Activated CD4-positive, alpha-beta T cell treated with anti-CD3 and anti-CD28 coated beads, Interleukin-2, Interleukin-6, amounts not matched to agents 100 ng/mL and 50 ng/mL, durations not matched to agents 16 hours and 8 hours (primary cell): ENCODE measurements at regions not wholly inside any gene's neighbourhood (a gene's known extent, or its start where the extent isn't known, plus 50 kb on each side); places are given as distances from the start of the nearest gene placed in this dataset.

Experiments
- DNase-seq: peaks from one replicate; pipeline ENCODE4 v3.0.0-alpha.2; 2020

DNA sequence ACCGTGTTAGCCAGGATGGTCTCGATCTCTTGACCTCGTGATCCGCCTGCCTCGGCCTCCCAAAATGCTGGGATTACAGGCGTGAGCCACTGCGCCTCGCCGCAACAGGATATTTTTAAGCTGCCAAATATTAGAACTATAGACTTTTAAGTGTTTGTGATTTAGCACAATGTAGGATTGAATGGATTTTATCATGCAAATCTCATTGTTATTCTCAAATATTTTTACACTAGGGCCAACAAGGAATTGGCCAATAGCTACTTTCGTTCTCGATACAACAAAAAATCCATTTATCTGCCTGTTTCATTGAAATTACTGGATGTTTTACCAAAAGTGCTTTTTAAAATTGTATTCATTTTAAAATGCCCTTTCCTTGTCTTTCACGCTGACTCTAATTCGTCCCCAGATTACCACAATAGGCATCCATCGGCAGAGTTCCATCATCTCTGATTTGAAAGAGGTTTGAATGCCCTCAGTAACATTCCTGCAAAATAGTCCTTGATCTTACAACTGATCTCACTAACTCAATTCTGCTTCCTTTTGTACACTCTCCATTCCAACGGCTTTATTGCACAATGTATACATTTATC is 99.6 kb upstream of the ROBO2 start:
- DNase-seq: no peak

DNA sequence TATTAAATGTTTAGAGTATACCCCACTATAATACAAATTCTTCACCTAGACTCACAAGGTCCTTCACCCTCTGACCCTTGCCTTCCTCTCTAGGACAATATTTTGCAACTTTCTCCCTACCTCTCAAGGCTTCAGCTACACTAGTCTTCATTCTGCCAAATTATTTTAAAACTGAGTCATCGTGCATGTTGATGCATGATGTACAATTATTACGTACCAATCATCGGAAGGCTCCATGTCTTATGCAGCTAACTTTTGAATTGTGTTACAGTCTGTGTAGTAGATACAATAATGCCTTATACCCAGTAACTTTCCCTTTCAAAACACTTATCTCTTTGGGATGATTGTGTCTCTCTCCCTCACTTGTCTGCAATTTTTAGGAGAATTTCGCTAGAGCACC is 98.5 kb upstream of the ROBO2 start:
- no peak for DNase-seq

DNA sequence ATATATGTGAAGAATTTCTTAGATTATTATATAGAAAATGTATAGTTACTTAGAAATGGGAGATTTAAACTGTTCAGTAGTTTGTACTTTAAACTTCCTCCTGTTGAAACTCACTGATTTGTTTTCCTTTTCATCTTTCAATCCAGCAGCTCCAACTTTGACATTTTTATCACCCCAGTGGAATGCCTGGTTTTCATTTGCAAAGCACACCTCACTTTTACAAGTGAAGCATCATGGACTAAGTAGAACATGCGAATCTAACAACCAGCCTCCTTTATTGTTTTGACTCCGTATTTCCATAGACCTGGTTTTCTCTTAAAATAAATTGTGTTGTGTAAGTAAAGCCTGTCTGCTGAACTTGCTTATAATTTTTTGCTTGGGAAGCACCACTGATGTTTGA is 97.8 kb upstream of the ROBO2 start:
- no peak for DNase-seq

DNA sequence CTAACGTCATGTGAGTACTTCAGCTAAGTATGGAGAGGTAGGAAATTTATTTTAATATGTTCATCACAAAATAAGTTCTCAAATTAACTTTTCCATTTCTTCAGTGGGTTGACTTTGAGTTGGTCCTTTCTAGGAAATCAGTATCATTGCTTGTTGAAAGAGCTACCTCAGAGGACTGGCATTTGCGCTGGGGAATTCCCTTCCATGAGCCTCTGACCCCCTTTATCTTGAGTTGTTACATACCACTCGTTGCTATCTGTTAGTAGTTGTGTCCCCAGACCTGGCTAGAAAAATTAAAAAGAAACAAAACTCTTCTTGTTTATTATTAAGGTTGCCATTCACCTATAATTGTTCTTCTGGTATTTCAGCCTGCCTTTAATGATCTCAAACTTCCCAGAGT is 96.8 kb upstream of the ROBO2 start:
- no peak for DNase-seq

DNA sequence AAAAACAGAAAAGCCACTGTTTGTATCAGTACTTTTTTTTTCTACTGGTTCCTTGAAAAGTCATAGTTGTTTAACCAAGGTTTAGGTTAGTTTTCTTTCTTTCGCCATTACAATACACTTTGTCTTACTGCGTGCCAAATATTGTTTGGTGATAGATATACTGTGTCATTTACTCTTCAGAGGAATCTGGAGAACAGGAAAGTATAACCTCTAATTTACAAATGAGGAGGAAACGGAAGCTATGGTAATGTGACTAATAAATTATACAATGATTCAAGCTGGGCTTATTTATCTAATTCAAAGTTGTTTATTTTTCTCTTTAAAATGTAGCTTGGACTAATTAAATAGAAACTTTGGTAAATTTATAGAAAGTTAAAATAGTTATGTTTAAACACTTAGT is 96.2 kb upstream of the ROBO2 start:
- DNase-seq: no peak

DNA sequence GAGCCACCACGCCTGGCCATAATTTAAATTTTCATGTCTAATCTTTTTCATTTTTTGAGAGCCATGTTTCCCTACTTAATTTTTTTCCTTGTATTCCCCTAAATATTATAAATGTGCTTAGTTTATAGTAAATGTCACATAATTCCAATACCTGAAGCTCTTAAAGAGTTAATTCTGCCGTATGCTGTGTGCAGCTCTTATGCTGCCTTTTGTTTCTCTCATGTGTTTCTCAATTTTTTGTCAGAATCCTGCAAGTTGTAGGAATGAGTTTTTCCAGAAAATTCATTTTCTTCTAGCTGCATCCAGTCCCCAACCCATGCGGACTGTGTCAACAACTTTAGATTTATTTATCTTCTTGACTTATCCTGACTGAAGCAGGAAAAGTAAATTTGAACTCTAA is 90.9 kb upstream of the ROBO2 start:
- DNase-seq: no peak

DNA sequence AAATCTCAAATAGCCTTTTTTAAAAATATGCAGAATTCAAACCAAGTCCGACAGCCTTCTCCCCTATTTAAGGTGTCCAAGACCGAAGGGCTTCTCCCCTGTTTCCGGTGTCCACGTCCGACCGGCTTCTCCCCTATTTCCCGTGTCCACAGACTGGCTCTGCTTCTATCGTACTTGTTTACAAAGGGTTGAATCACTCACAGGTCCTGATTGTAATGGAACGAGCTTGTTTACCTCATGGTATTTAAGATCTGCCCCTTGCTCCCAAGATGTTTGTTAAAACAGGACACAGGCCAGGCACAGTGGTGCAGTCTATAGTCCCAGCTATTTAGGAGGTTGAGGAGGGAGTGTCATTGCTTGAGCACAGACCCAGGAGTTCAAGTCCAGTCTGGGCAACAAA is 90.4 kb upstream of the ROBO2 start:
- DNase-seq: no peak

DNA sequence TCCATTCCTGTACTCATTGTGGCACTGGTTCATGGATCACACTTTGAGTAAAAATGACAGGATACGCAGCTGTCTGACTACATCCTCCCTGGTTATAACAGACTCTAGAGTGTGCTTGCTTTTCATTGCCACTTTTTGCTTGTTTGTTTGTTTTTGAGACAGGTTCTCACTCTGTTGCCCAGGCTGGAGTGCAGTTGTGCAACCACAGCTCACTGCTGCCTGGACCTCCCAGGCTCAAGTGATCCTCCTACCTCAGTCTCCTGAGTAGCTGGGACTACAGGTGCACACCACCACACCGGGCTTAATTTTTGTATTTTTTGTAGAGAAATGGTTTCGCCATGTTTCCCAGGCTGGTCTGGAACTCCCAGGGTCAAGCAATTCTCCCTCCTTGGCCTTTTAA is 89.3 kb upstream of the ROBO2 start:
- no peak for DNase-seq

DNA sequence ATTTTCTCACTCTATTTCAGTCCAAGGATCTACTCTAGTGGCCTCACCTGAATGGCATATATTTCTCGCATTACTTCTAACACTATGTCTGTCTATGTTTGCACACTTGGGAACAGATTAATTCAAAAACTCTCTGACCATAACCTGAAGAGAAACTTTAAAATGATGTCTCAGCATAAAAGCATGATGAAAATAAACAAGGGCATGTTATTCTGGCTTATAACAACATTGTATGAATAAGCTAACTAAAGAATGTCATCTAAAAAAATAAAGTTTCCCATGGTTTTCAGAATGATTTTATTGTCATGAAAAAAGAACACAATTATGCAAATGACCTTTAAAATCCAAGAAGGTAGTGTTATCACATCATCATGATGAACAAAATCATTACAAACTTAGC is 85.5 kb upstream of the ROBO2 start:
- no peak for DNase-seq

DNA sequence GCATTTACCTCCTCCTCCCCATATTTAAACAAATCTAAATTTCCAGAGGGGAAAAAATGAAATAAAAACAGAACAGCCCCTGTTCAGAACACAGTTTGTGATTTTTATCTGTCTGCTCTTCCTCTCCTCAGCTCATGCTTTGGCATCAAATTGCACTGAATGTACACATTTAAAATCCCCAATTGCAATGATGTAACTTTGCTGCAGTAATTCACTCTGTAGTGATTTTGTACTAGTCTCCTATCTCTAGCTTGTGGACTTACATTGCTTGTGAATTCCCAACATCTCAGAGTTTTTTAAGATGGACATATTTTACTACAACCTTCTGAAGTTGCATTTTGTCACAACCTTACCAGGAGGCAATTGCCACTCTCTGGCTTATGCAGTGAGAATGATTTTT is 81.6 kb upstream of the ROBO2 start:
- no peak for DNase-seq

DNA sequence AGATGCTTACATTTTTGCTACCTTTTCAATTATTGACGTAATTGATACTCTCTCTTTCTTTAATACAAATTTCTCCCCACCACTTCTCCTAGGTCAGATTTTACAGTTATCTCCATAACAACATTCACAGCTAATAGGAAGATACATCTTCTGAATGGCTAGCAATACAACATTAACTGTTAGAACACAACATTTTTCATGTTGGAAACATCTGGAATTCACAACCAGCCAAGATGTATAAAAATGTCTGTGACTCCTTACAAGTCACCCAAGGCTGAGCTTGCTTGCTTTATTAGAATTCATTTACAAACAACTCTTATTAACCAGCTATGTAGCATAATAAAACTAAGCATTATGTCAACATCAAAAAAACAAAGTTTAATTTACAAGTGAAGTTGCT is 81.0 kb upstream of the ROBO2 start:
- DNase-seq: no peak

DNA sequence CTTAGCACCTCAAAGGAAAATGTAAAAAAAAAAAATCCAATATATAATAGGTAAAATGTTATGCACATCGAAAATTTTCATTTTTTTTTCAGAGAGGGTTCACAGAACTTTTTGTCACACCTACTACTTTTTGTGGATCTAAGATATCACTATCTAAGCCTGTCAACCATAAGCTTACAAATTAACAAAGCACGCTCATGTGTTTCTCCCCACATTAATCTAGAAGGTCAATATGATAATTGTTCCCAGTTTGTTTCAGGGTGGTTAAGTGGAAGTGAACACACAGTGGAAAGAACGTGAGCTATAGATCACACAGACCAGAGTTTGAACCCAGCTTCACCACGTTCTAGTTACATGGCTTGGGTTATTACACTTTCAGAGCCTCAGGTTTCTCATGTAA is 78.6 kb upstream of the ROBO2 start:
- no peak for DNase-seq

DNA sequence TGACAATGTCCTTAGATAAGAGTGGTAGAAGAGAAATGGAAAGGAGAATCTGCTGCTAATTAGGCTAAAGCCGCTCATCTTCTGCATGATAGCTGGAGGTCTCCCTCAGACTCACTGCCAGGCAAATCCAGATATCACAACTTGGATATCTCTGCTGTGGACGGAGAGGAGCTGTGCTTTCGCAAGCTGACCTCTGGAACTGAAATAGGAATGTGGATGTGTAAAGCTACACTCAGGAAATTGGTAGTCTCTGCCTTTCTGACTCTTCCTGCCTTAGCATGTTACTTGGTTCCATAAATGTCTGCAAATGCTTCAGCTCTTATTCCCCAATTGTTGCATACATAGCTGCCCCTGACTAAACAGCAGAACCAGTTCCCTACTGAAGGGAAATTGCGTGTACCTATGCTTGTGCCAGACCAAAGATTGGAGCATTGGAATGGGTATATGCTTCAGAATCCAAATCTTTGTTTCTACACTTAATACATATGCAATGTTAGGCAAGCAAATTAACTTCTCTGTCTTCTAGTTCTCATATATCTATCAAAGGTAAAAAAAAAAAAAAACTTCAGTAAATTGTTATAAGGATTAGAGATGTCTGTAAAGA is 74.7 kb upstream of the ROBO2 start:
- DNase-seq: no peak

DNA sequence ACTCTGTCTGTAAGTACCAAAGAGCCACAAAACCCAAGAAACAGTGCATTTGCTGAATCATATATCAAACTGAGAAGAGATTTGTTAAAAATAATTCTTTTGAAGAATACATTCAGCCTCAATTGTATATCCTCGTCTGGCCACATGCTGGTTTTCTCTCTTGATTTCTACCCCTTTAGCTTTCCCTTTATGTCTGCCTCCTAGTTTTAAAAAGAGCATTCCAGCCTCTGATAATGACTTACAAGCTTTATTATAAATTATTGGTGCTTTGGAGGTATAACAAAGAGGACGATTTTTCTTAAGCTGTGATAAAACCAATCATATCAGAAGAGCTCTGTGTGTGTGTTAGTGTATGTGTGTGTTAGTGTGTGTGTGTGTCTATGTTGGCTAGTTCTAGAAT is 70.4 kb upstream of the ROBO2 start:
- no peak for DNase-seq

DNA sequence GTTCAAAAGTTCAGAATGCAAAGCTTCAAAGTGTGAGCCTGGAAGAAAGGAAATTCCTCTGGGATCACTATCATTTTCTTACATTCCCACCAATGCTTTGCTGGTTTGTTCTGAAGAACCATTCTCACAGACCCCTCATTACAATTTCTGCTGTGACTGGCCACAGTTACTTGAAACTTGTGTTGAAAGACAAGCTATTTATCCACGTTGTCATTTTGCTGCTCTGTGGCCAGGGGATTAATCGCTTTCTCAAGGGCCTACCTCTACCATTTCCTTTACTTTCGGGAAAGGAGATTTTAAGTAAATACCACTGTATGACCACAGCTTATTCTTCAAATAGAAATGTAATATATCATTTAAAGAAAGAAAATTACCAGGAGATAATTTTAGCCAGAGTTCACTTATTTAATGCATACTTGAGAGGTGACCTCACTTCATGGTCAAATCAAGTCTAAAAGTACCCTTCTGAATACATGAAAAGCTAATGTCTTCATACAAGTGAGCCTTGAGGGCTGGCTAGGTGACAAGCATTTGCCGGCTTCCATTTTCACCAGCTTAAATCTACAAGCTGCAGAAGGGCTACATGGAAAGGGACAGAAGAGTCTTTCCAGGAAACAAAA is 69.8 kb upstream of the ROBO2 start:
- DNase-seq: no peak

DNA sequence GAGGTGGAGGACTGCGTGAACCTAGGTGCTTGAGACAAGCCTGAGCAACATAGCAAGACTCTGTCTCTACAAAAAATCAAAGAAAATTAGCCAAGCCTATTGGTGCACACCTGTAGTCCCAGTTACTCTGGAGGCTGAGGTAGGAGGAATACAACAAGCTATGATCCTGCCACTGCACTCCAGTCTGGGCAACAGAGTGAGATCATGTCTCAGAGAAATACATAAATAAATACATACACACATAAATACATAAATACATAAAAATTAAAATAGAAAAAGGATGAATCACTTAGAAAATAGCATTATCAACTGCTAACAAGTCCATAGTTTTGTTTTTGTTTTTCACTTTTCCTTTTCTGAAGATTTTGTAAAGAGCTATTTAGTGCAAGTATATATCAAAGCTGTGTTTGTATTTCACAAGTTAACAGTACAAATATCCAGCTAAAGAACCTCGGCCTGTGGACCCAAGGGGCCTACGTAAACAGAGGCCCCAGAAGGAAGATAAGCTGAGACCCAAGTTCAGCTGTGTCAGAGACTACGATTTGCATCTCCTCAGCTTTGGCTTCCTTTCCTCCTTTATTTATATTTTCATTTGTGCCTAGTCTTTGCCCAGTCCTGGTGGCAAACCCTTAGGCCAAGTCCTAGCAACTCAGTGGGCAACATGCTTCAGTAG is 67.1 kb upstream of the ROBO2 start:
- DNase-seq: no peak

DNA sequence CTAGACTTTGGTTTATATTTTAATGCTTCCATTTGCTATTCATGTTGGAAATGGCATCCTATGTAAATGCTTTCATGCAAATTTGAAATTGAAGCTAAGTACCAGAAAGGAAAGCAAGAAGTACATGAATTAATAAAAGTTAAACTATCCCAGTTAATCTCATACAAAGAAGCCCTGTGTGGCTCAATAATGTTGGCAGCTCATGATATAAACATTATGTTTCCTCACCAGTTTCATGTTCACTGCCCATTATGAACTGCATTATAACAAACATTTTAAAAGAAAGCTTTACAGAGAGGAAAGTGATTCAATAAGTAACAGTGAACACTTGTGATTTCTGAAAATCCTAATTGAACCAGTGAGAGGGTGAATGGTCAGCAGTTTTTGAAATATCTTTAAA is 62.9 kb upstream of the ROBO2 start:
- DNase-seq: no peak

DNA sequence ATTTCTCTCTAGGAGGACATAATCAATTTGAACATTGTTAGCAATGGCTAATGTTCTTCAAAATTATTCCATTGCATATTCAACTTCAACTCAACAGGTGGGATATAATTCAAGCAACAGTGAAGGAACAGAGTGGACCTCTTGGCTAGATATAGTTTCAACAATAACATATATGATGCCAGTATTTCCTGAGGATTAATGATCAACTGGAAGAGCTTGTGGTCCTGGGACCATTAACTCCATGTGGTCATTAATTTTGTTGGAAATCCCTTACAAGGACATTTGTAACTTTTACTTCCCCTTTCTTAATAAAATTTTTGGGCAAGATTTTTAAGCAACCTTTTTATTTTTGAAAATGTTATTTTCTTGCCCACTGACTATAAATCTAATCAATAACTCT is 54.3 kb upstream of the ROBO2 start:
- DNase-seq: no peak

DNA sequence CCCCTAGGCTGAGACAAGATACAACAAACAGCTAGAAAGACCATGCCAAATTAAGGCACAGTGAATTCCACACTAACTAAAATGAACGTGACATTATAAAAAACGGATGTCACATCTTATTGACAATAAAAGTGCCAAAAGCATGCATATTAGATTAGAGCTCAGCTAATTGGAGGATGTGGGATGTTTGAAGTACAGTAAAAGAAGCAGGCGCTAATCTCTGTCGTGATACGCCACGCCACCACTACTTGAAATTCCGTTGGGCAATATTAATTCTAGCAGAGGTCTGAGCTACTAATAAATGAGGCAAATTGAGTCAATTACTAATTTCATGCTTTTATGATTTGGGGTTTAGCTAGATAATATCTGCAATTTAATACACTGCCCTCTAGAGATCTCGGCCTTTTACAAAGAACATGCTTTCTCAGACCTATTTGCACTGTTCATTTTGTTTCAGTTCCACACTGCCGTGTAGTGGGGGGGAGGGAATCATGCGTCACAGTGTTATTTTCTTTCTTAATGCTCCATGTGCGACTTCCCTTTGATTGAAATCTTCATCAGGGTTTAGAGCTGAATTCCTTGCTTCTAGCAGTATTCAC is 52.9 kb upstream of the ROBO2 start:
- DNase-seq: no peak
